ENCODE measurements at regions not wholly inside any gene's neighbourhood (a gene's known extent, or its start where the extent isn't known, plus 50 kb on each side); places are given as distances from the start of the nearest gene placed in this dataset.

DNA sequence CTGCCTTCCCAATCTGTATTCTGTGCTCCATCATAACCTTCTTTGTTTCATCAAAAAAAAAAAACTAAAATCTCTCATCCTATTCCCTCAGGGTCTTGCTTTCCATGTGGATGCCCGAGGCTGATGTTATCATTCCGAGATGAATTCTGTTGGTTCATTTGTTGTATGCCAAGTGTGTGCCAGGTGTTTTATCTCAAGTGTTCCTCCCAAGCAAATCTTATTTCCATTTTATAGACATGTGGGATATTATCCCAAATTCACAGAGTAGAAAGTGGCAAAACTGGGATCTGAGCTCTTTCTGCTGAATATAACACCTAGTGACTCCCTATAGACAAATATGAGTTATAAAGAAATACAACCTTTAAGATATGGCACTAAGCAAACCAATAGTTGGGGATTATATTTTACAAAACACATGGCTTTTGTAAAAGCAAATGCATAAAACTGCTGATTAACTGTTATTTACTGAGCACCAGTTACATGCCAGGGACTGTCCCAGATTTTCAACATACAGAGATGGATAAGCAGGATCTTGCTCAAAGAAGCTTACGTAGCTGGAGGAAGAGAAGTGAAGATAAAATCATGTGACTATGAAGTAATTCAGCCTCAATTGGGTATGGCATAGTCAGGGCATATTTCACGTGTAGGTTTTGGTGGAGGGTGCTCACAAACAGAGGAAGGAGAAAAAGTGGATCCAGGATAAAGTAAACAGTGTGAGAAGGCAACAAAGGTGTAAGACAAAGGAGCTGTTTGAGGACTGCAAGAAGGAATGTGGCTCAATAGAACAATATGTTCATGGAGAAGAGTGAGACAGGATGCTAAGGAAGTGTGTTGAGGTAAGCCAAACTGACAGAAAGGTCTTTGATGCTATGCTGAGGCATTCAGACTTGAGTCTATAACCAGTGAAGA lies 143.3 kb upstream of the ADAMTSL1 start:
- TF ChIP-seq, protein P1, sequence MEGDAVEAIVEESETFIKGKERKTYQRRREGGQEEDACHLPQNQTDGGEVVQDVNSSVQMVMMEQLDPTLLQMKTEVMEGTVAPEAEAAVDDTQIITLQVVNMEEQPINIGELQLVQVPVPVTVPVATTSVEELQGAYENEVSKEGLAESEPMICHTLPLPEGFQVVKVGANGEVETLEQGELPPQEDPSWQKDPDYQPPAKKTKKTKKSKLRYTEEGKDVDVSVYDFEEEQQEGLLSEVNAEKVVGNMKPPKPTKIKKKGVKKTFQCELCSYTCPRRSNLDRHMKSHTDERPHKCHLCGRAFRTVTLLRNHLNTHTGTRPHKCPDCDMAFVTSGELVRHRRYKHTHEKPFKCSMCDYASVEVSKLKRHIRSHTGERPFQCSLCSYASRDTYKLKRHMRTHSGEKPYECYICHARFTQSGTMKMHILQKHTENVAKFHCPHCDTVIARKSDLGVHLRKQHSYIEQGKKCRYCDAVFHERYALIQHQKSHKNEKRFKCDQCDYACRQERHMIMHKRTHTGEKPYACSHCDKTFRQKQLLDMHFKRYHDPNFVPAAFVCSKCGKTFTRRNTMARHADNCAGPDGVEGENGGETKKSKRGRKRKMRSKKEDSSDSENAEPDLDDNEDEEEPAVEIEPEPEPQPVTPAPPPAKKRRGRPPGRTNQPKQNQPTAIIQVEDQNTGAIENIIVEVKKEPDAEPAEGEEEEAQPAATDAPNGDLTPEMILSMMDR (IDR thresholded peaks at IDR 0.05) = no peak
- no peak for TF ChIP-seq POLR2A (IDR thresholded peaks at IDR 0.05)
